ENCODE measurements at regions not wholly inside any gene's neighbourhood (a gene's known extent, or its start where the extent isn't known, plus 50 kb on each side); places are given as distances from the start of the nearest gene placed in this dataset.

DNA sequence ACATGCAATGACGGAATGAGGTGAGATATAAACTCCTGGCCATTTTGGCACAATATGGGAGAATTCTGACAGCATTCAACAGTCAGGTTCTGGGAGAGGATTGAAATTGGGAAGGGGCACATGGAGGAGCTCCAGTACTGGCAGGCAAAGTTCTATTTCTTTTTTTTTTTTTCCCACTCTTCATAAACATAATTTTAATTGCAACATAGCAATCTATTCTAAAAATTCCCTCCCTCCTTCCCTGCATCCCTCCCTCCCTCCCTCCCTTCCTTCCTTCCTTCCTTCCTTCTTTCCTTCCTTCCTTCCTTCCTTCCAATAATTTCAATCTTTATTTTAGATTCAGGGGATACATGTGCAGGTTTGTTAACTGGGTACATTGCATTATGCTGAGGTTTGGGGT is 93.2 kb downstream of the PTCSC3 start:
- Histone ChIP-seq H3K4me3 (ENCODE audit: low read depth, low read length) (no peak overlapping the region), H3K27me3 (ENCODE audit: control insufficient read depth, insufficient read depth, low read length) (no peaks in the 10 kb centered on the region), H3K36me3 (ENCODE audit: control insufficient read depth, insufficient read depth, low read length) (no peaks in the 10 kb centered on the region)
- TF ChIP-seq, protein P1, sequence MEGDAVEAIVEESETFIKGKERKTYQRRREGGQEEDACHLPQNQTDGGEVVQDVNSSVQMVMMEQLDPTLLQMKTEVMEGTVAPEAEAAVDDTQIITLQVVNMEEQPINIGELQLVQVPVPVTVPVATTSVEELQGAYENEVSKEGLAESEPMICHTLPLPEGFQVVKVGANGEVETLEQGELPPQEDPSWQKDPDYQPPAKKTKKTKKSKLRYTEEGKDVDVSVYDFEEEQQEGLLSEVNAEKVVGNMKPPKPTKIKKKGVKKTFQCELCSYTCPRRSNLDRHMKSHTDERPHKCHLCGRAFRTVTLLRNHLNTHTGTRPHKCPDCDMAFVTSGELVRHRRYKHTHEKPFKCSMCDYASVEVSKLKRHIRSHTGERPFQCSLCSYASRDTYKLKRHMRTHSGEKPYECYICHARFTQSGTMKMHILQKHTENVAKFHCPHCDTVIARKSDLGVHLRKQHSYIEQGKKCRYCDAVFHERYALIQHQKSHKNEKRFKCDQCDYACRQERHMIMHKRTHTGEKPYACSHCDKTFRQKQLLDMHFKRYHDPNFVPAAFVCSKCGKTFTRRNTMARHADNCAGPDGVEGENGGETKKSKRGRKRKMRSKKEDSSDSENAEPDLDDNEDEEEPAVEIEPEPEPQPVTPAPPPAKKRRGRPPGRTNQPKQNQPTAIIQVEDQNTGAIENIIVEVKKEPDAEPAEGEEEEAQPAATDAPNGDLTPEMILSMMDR (IDR thresholded peaks at IDR 0.05; ENCODE audit: insufficient read depth, low read depth, low read length): no peak
- no peak for DNase-seq (ENCODE audit: low read depth)
- ChIA-PET CTCF (interaction anchor here (1.6 to 2.5 kb wide), 2 partner anchors 14 to 21 kb away, joined by 5 to 13 read pairs; no protein-coding TSS in a partner anchor), POLR2A (no interaction called here)

DNA sequence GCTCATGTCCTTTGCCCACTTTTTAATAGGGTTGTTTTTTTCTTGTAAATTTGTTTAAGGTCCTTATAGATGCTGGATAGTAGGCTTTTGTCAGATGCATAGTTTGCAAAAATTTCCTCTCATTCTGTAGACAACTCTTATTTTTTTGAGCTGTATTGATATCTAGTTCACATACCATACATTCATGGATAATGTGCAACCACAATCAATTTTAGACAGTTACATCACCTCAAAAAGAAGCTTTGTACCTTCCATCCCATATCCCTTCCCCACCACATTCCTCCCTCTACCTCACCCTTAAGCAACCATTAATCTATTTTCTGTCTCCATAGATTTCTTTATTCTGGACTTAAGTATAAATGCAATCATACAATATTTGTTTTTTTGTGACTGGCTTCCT is 98.4 kb downstream of the PTCSC3 start:
- DNase-seq (ENCODE audit: low read depth): no peak
- POLR2A ChIA-PET: no interaction called here
- Histone ChIP-seq H3K4me3 (ENCODE audit: low read depth, low read length) (no peak overlapping the region), H3K36me3 (ENCODE audit: control insufficient read depth, insufficient read depth, low read length) (no peaks in the 10 kb centered on the region), H3K27me3 (ENCODE audit: control insufficient read depth, insufficient read depth, low read length) (no peaks in the 10 kb centered on the region)
- TF ChIP-seq, protein P1 (IDR thresholded peaks at IDR 0.05; ENCODE audit: insufficient read depth, low read depth, low read length): no peak
- CTCF ChIA-PET: interaction anchor here (1.5 to 2.2 kb wide), 2 partner anchors 8 to 11 kb away, joined by 4 to 16 read pairs; no protein-coding TSS in a partner anchor

DNA sequence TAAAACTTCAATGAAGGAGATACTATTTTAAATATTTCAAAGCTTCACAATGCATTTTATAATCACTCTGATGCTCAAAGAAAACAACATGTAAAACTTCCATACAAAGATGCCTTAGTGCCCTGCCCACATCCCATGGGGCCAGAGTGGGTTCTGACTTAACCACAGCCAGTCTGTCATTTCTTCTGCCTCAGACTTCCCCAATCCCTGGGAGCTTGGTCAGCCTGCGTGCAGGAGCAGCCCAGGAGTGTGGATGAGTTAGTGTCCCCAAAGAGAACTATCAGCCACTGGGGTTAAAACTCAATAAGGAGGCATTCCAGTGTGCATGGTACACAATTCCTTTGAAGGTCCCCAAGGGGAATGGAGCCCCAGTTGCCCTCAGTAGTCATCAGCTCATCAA is 100.3 kb downstream of the PTCSC3 start:
- ChIA-PET POLR2A (no interaction called here), CTCF (interaction anchor here (2.2 kb wide), 1 partner anchor 298 kb away, joined by 9 read pairs; no protein-coding TSS in a partner anchor)
- Histone ChIP-seq H3K4me3 (ENCODE audit: low read depth, low read length) (no peak overlapping the region), H3K36me3 (ENCODE audit: control insufficient read depth, insufficient read depth, low read length) (no peaks in the 10 kb centered on the region), H3K27me3 (ENCODE audit: control insufficient read depth, insufficient read depth, low read length) (no peaks in the 10 kb centered on the region)
- no peak for DNase-seq (ENCODE audit: low read depth)
- TF ChIP-seq, protein P1 (IDR thresholded peaks at IDR 0.05; ENCODE audit: insufficient read depth, low read depth, low read length): no peak

DNA sequence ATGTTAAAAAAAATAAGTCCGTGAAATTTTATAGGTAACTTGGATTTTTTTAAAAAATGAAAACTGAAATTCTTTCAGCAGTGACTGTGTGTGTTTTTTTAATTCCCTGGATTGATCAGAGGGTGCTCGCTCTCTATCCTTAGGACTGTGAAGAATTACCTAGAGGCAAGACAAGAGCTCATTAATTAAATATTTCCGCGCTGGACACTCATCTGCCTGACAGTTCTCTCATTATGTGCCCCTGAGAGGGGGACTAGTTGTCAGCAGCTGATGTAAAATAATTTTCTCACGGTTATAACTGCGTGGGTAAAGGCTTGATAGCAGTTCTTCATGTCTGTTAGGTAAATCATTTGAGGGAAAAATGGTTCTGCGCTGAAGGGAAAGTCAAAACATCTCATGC is 101.3 kb downstream of the PTCSC3 start:
- Histone ChIP-seq H3K36me3 (ENCODE audit: control insufficient read depth, insufficient read depth, low read length) (no peaks in the 10 kb centered on the region), H3K4me3 (ENCODE audit: low read depth, low read length) (no peak overlapping the region), H3K27me3 (ENCODE audit: control insufficient read depth, insufficient read depth, low read length) (no peaks in the 10 kb centered on the region)
- ChIA-PET CTCF (interaction anchor here (2.2 kb wide), 1 partner anchor 299 kb away, joined by 9 read pairs; no protein-coding TSS in a partner anchor), POLR2A (no interaction called here)
- TF ChIP-seq, protein P1 (IDR thresholded peaks at IDR 0.05; ENCODE audit: insufficient read depth, low read depth, low read length): no peak
- no peak for DNase-seq (ENCODE audit: low read depth)

DNA sequence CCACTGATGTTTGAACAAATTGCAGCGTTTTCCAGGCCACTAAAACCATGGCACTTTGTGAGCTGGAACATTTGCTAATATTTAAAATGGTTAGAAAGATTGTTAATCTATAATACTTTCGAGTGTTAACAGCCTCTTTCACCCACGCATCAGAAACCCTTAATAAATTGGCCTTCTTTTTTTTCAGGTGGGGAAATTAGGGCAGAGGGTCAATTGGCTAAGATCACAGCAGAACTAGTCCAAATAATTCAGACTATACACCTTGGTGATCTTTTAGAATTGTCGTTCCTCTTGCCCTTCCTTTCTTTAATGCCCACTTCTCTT is 105.8 kb downstream of the PTCSC3 start:
- TF ChIP-seq, protein P1 (IDR thresholded peaks at IDR 0.05; ENCODE audit: insufficient read depth, low read depth, low read length): no peak
- ChIA-PET POLR2A (no interaction called here), CTCF (interaction anchor here (0.5 to 6.0 kb wide), 34 partner anchors 8 to 1811 kb away, joined by 3 to 92 read pairs (median 5); partner anchors contain the start of gene MBIP)
- no peak for DNase-seq (ENCODE audit: low read depth)
- no peaks in the 10 kb centered on the region for H3K36me3 ChIP-seq (ENCODE audit: control insufficient read depth, insufficient read depth, low read length)
- no peaks in the 10 kb centered on the region for H3K27me3 ChIP-seq (ENCODE audit: control insufficient read depth, insufficient read depth, low read length)
- H3K4me3 ChIP-seq (ENCODE audit: low read depth, low read length): no peak overlapping the region
